ENCODE measurements at regions not wholly inside any gene's neighbourhood (a gene's known extent, or its start where the extent isn't known, plus 50 kb on each side); places are given as distances from the start of the nearest gene placed in this dataset.
"Not testable (repeated sequence)": the region's sequence is repeated elsewhere in the genome, so short reads cannot be mapped to it uniquely, and the experiment has no call there.

DNA sequence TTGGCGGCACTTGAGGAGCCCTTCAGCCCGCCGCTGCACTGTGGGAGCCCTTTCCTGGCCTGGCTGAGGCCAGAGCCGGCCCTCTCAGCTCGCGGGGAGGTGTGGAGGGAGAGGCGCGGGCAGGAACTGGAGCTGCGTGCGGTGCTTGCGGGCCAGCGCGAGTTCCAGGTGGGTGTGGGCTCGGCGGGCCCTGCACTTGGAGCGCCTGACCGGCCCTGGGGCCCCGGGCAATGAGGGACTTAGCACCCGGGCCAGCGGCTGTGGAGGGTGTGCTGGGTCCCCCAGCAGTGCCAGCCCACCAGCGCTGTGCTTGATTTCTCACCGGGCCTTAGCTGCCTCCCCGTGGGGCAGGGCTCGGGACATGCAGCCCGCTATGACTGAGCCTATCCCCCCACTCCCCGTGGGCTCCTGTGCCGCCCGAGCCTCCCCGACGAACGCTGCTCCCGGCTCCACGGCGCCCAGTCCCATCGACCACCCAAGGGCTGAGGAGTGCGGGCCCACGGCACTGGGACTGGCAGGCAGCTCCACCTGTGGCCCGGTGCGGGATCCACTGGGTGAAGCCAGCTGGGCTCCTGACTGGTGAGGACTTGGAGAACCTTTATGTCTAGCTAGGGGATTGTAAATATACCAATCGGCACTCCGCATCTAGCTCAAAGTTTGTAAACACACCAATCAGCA is 167.6 kb downstream of the SOX4 start:
- in situ Hi-C loops (cut with MboI; ENCODE audit: low pct_unique_long_range_greater_than_20kb, low sequenced_read_pairs); DNase-seq: not testable (repeated sequence)

DNA sequence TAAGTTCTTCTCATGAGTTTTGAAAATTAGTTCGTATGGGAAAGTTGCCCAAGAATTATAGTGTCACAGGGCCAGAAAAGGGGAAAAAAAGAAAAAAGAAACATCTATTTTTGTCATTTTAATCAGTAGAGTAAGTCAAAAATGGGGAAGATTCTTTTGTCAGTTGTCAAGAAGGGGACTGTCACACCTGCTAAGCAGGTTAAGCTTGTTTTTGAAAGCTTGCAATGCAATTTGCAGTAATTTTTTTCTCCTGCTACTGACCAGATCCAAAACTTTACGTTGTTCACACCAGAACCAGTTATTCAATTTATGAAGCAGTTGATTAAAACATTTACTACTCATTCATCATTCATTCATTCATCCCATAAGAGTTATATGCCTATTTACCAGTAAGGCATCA is 171.4 kb downstream of the SOX4 start:
- in situ Hi-C loops (cut with MboI; ENCODE audit: low pct_unique_long_range_greater_than_20kb, low sequenced_read_pairs): no loop called here
- DNase-seq: no peak

DNA sequence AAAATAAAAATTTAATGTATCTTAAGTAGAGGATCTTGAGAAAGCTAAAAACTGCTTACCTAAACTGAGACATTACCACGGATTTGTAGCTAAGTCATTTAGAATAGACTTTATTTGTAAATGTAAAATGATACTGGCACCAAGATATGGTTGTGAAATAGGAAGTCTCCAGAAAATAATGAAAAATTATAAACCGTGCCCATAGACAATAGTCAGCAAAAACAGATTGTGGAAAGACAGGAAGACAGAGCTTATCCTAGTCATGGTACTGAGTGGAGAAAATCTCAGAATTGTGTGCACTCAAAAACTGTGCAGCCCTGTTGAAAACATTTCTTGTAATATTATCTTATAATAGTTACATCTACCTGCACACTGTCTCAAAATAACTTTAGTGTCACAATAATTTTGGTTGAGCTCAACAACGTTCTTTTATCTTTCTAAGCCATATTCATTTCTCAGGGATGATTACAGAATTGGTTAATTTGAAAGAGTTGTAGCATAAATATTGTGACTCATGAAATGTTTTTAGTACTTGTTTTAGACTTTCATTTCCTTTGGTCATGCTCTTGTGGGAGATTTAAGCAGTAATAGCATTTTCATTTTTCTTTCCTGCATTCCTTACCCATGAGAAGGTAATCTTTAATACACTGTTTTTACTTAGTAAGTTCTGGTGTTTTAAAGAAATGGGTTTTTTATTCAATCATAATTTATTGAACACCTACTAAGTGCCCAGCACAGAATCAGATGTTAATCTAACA is 174.5 kb downstream of the SOX4 start:
- in situ Hi-C loops (cut with MboI; ENCODE audit: low pct_unique_long_range_greater_than_20kb, low sequenced_read_pairs): no loop called here
- no peak for DNase-seq

DNA sequence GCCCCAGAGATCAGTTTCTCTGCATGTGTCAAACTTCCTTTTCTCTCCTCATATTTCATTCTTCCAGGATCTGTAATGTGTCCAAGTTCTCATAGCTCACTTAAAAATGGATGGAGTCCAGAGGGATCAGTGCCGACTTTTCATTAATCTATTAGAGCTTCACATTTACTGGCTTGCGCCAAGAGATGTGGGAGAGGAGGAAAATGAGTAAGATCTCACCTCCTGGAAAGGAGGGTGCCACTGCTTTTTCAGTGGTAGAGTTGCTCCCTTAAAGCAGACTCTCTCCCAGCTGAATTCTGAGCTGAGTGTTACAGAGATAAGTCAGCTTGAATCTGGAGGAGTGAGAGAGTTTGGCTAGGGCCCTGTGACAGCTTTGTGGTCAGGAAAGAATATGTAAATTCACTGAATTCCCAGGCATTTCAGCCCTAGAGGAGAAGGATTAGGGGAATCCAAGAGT is 175.9 kb downstream of the SOX4 start:
- in situ Hi-C loops (cut with MboI; ENCODE audit: low pct_unique_long_range_greater_than_20kb, low sequenced_read_pairs): no loop called here
- no peak for DNase-seq

DNA sequence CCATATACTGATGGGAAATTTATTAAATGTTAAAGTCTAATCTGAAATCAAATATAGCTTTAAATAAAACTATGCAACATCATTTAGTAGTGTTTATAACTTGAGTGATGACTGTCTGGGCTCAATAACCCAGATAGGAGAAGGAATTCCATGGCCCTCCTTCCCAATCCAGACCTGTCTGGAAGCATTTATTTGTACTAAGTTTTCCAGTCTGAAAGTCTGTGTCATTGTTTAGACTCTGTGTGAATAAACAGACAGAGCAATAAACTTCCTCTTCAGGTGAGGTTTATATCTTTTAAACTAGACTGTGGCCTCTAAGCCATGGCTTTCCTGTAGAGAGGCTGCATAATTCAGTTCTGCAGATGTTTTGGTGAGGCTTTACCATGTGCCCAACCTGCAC is 176.4 kb downstream of the SOX4 start:
- in situ Hi-C loops (cut with MboI; ENCODE audit: low pct_unique_long_range_greater_than_20kb, low sequenced_read_pairs): no loop called here
- DNase-seq: no peak

DNA sequence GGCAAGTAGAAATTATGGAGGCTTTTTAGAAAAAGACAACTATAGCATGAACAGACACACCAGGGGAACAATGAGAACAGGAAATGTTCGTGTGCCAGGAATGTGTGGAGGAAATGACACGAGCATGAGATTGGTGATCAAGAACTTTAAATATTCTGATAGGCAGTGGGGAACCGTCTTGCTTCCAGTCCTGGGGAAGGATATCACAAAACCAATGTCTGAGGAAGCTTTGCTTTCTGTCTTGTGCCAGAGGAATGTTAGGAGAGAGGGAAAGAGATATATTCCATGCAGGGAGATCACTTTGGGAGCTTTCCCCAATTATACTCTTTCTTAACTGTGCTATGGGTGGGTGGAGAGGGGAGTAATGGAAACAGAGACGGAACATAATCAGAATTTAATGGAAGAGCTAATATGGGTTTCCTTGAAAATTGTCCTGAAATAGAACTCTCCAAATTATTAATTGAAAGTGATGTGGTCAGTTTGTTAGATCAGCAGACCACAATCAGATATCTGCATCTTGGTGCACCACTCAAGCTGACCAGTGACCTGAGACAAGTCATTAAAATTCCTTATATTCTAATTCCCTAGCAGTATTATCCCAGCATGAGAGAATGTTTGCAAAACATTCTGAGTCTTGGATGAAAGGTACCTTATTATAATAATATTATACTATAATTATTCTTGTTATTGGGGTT is 178.2 kb downstream of the SOX4 start:
- no peak for DNase-seq
- in situ Hi-C loops (cut with MboI; ENCODE audit: low pct_unique_long_range_greater_than_20kb, low sequenced_read_pairs): no loop called here

DNA sequence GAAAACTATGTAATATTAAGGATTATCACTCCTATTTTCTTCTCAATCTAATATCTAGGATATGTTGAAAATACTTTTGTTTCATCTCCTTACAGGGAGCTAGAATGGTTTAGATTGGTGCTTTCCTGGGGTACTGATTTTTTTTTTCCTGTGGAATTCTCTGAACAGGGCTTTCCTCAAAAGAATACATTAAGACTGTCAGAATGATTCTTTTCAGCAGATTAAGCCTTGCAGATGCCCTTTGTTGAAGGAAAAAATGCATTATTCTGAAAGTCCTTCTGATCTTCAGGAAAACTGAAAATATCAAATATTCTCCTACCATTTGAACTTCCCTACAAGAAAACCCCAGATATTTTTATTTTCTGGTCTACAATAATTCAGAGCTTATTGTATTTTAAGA is 178.9 kb downstream of the SOX4 start:
- no peak for DNase-seq
- in situ Hi-C loops (cut with MboI; ENCODE audit: low pct_unique_long_range_greater_than_20kb, low sequenced_read_pairs): no loop called here

DNA sequence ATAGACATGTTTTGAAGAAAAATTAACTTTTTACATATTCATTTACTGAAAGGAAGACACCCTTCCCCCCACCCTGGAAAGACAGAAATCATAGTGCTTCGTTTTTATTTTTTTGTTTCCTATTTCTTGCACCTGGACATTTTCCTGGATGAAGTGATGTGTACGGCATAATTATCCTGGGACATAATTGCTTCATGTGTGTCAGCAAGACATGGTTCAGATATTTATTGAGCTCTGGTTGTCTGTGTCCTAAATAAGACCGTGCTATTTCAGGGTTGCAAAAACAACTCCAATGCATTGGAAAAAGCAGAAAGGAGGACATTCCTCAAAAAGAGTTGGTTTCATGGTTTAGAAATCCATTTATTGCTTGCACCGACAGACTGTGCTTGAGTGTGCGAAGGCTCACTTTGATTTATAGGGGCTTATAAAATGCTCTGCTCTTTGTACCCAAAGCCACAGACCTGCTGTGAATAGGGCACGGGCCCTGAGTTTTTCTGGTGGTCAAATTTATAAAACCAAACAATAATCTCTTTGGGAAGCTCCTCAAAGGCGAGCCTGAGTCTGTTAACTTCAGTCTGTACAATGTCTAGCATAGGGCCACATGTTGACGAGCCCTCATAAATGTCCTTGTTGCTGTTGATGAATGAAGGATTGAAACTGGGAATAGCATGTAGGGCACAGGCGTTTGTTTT is 179.5 kb downstream of the SOX4 start:
- no peak for DNase-seq
- in situ Hi-C loops (cut with MboI; ENCODE audit: low pct_unique_long_range_greater_than_20kb, low sequenced_read_pairs): no loop called here

DNA sequence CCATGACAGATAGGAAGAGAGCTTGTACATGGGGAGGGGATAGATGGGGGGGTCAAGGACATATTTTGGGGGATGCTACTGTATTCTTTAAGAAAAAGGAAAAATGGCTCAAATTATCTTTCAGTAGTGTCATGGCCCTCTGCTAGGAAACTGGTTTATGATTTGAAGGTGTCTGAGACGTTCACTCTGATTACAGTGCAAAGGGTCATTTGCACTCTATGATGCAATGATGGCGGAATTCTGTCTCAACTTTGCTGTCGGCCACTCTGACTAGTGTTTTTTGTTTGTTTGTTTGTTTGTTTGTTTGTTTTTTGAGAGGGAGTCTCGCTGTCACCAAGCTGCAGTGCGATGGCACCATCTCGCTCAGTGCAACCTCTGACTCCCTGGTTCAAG is 180.0 kb downstream of the SOX4 start:
- in situ Hi-C loops (cut with MboI; ENCODE audit: low pct_unique_long_range_greater_than_20kb, low sequenced_read_pairs): no loop called here
- no peak for DNase-seq

DNA sequence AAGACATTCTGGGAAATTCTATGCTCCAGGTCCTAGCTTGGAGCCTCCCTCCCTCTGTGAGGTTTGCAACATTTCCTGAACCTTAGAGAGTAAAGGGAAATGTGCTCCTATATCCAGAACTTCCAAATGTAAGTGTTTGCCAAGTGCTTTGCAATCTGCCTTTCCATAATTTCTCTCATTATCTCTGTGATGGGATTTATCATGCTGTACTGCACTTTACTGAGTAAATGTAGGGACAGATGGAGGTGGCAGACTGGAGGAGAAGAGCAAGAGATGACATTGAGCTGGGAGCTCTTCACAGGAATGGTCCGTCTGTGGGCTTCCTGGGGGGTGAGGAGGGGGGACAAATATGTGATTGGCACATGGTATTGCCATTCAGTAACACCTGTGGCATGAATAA is 184.3 kb downstream of the SOX4 start:
- DNase-seq: no peak
- in situ Hi-C loops (cut with MboI; ENCODE audit: low pct_unique_long_range_greater_than_20kb, low sequenced_read_pairs): no loop called here

DNA sequence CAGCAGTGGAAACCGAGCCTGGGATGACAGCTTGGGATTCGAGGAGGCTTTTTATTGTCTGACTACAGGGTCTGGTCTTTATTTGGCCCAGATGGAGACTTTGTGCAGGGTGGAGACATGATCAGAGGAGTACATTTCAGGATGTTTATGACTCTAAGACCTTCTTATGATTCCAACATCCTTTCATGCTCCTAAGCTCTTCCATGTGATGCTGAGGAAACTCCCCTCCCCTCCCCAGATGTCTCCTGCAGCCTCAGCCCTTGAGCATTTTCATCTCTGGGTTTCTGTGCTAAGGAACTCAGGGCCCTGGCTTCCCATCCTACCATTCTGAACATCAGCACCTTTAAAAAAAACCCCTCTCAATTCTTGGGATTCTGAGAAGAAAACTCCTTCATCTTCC is 186.6 kb downstream of the SOX4 start:
- DNase-seq: no peak
- in situ Hi-C loops (cut with MboI; ENCODE audit: low pct_unique_long_range_greater_than_20kb, low sequenced_read_pairs): no loop called here

DNA sequence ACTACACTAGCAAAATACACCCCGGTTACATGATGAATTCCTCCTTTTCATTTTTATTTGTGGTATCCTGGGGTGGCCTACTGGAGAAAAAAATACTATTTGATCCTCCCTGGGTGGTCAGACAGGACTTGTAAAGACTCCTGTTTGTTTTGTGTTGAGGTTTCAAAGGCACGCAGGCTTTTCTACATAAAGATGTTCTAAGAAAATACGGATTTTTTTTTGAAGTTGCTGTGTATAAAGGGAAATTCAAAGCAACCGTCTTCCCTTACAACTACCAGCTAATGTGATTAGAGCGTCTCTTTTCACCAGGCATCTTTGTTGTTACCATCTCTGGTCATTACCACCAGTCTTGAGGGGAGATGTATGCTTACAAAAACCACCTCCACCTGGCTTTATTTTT is 187.1 kb downstream of the SOX4 start:
- in situ Hi-C loops (cut with MboI; ENCODE audit: low pct_unique_long_range_greater_than_20kb, low sequenced_read_pairs): no loop called here
- no peak for DNase-seq

DNA sequence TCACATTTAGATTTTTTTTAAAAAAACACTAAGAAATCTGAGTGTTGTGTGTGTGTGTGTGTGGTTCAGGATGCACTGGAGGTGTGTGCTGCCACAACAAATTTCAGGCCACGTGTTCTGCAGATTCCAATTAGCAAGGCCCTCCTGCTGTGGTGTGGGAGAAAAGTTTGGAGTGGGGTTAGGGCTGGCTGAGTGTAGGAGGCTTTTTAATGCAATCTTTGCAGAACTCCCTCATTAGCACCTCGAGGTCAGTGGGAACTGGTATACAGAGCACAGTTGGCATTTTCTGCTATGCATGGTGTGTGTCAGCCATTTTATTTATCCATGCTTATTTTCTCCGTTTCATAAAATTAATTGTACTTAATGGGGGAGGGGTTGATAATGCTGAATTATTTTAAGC is 187.6 kb downstream of the SOX4 start:
- DNase-seq: no peak
- in situ Hi-C loops (cut with MboI; ENCODE audit: low pct_unique_long_range_greater_than_20kb, low sequenced_read_pairs): no loop called here

DNA sequence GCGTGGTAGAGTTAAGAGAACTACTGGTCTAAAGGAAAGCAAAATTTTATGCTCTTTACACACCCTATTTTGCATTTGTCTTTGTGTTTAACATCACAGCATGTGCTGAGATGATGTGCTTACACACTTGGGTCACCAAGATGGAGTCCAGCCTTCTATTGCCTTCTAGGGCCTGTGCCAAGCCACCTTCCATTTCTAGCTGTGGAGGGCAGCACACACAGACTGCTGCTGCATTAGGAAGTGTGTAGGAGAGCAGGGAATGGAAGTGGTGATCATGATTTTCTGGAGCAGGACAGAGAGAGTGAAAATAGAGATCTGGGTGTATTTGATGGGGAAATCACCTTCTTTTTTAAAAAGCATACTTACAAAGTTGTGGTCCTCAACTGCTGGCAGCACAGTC is 191.6 kb downstream of the SOX4 start:
- in situ Hi-C loops (cut with MboI; ENCODE audit: low pct_unique_long_range_greater_than_20kb, low sequenced_read_pairs): no loop called here
- DNase-seq: no peak

DNA sequence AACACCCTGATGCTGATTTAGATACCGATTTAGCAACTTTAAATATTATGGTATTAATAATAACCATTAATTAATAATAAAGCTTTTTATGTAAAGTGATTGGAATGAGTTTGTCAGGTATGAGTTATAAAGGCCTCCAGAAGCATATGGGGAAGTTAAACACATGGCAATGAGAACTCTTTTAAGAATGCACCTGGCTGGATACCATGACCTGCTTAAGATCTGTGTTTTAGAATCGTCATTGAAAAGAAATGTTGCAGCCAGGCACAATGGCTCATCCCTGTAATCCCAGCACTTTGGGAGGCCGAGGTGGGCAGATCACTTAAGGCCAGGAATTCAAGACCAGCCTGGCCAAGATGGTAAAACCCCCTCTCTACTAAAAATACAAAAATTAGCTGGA is 197.5 kb downstream of the SOX4 start:
- in situ Hi-C loops (cut with MboI; ENCODE audit: low pct_unique_long_range_greater_than_20kb, low sequenced_read_pairs): no loop called here
- no peak for DNase-seq

DNA sequence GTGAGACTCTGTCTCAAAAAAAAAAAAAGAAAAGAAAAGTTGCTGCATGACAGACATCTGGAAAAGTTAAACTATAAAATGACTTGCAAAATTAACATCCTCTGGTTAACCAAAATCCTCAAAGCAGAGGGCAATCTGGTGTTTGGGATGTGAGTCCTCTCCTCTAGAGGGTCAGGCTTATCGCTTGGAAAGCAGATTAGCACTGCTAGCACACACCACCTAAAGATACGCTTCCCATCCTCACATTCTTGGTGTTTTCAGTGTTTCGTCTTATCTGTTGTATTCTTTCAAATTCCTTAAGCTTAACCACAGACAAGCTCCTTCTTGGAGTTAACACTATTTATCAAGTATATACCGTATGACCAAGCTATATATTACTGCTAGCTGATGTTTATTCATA is 198.0 kb downstream of the SOX4 start:
- DNase-seq: no peak
- in situ Hi-C loops (cut with MboI; ENCODE audit: low pct_unique_long_range_greater_than_20kb, low sequenced_read_pairs): no loop called here

DNA sequence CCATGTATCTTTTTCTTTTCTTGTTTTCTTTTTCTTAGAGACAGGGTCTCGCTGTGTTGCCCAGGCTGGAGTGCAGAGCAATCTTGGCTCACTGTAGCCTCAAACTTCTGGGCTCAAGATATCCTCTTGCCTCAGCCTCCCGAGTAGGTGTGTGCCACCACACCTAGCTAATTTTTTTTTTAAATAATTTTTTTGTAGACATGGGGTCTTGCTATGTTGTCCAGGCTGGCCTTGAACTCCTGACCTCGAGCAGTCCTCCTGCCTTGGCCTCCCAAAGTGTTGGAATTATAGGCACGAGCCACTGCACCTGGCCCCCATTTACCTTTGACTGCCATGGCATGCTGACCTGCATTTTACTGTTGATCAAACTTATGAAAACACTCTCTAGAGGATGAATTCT is 198.6 kb downstream of the SOX4 start:
- in situ Hi-C loops (cut with MboI; ENCODE audit: low pct_unique_long_range_greater_than_20kb, low sequenced_read_pairs): no loop called here
- DNase-seq: no peak

DNA sequence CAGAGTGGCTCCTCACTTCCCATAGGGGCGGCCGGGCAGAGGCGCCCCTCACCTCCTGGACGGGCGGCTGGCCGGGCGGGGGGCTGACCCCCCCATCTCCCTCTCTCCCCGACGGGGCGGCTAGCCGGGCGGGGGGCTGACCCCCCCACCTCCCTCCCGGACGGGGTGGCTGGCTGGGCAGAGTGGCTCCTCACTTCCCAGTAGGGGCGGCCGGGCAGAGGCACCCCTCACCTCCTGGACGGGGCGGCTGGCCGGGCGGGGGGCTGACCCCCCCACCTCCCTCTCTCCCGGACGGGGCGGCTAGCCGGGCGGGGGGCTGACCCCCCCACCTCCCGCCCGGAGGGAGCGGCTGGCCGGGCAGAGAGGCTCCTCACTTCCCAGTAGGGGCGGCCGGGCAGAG is 203.4 kb downstream of the SOX4 start:
- in situ Hi-C loops (cut with MboI; ENCODE audit: low pct_unique_long_range_greater_than_20kb, low sequenced_read_pairs); DNase-seq: not testable (repeated sequence)

DNA sequence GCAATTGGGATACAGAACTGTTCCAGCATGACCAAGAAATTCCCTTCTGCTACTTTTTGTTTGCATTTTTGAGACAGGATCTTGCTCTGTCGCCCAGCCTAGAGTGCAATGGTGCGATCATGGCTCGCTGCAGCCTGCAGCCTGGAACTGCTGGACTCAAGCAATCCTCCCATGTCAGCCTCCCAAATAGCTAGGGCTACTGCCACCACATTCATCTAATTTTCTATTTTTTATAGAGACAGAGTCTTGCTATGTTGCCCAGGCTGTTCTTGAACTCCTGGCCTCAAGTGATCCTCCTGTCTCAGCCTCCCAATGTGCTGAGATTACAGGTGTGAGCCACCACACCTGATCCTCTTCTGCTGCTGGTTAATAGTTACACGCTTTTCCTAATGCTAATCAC is 204.9 kb downstream of the SOX4 start:
- no peak for DNase-seq
- in situ Hi-C loops (cut with MboI; ENCODE audit: low pct_unique_long_range_greater_than_20kb, low sequenced_read_pairs): no loop called here

DNA sequence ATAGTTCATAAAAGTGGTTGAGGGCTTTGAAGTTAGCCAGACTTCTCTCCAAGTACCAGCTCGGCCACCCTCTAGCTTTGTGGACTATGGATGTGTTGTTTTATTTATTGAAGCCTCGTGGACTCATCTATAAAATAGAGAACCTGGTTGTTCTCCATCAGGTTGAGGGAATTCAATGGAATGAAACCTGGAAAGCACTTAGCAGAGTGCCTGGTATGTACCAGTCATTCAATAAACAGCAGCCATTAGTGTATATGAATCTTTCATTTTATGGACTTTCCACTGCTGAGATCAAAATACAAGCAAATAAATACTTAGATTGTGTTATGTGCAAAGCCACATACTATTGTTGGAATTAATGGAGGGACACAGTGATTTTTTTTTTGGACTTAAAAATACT is 206.8 kb downstream of the SOX4 start:
- DNase-seq: no peak

More for the DNA sequence above, 206.8 kb downstream of the SOX4 start:
- in situ Hi-C loops (cut with MboI; ENCODE audit: low pct_unique_long_range_greater_than_20kb, low sequenced_read_pairs): no loop called here

Data from KBM-7 (cell line).